Panc1 (cell line): ENCODE measurements at regions not wholly inside any gene's neighbourhood (a gene's known extent, or its start where the extent isn't known, plus 50 kb on each side); places are given as distances from the start of the nearest gene placed in this dataset.

ENCODE experiments used
- ATAC-seq: fragments of 200-7000 bp; cut with Tn5 transposase; 2 replicates; pipeline ENCODE4 v1.9.1; 2020; ENCODE audit warnings: mild to moderate bottlenecking, moderate library complexity
- BruUV-seq: library from RNA; stranded (reverse); fragments of 400-500 nt; replicated peaks from 2 replicates; lab custom pipeline; 2021; lab: Mats Ljungman, UMichigan
- CTCF ChIA-PET: fragments of 300-600 bp; sonication (Branson Sonifier 250); formaldehyde crosslinking; loops from one replicate; lab custom pipeline; 2022; ENCODE audit warnings: antibody characterized with exemption; lab: Charles Lee
- POLR2A ChIA-PET: fragments of 300-600 bp; sonication (Branson Sonifier 250); formaldehyde crosslinking; loops from one replicate; lab custom pipeline; 2022; ENCODE audit warnings: antibody characterized with exemption; lab: Charles Lee
- DNase-seq: peaks from one replicate; pipeline ENCODE4 v3.0.0-alpha.2; 2010; ENCODE audit warnings: low read depth, low spot score
- H3K27ac ChIP-seq: 2 replicates; pipeline ENCODE4 v1.5.1; 2011; ENCODE audit warnings: mild to moderate bottlenecking, low read length, inconsistent platforms
- H3K27me3 ChIP-seq: fragments of 200-500 bp; sonication (Bioruptor generic); 2 replicates; pipeline ENCODE4 v1.6.0; 2014; ENCODE audit warnings: low read length, inconsistent platforms; ENCODE audit not compliant: control insufficient read depth, insufficient read depth
- H3K36me3 ChIP-seq: fragments of 200-500 bp; sonication (Bioruptor generic); 2 replicates; pipeline ENCODE4 v1.5.1; 2014; ENCODE audit warnings: inconsistent platforms, mild to moderate bottlenecking, low read length, moderate library complexity; ENCODE audit not compliant: control insufficient read depth, insufficient read depth
- H3K4me1 ChIP-seq: 2 replicates; pipeline ENCODE4 v1.5.1; 2011; ENCODE audit warnings: inconsistent platforms, mild to moderate bottlenecking, low read length, moderate library complexity; ENCODE audit not compliant: control insufficient read depth, insufficient read depth
- H3K4me3 ChIP-seq, 2 experiments: 2 replicates each; pipeline ENCODE4 v1.5.1; 2011 to 2012; ENCODE audit warnings: low read depth in 2 of 2, low read length in 2 of 2, mild to moderate bottlenecking in 2 of 2, inconsistent platforms in 1 of 2, moderate library complexity in 1 of 2
- H3K9me3 ChIP-seq: fragments of 200-500 bp; sonication (Bioruptor generic); 2 replicates; pipeline ENCODE4 v1.5.1; 2014; ENCODE audit warnings: low read depth, mild to moderate bottlenecking, inconsistent platforms, low read length, moderate library complexity; ENCODE audit not compliant: control insufficient read depth, insufficient read depth
- CTCF ChIP-seq: fragments of 450-650 bp; IDR thresholded peaks from 2 replicates; pipeline ENCODE4 v1.5.1; 2017; ENCODE audit warnings: mild to moderate bottlenecking
- POLR2AphosphoS5 ChIP-seq: IDR thresholded peaks from 2 replicates; pipeline ENCODE4 v1.6.1; 2012; ENCODE audit warnings: mild to moderate bottlenecking, low read depth, low read length, moderate library complexity
- REST ChIP-seq, 2 experiments: IDR thresholded peaks; 2 replicates each; pipeline ENCODE4 v1.6.1; 2011 to 2012; ENCODE audit warnings: low read depth in 2 of 2, control low read depth in 1 of 2, low read length in 1 of 2, mild to moderate bottlenecking in 1 of 2, moderate library complexity in 1 of 2; ENCODE audit not compliant: insufficient read depth in 1 of 2
- SIN3A ChIP-seq: IDR thresholded peaks from 2 replicates; pipeline ENCODE4 v1.6.1; 2012; ENCODE audit warnings: low read depth, mild to moderate bottlenecking, low read length, moderate library complexity, borderline replicate concordance; ENCODE audit not compliant: insufficient read depth
- TCF7L2 ChIP-seq: IDR thresholded peaks from 2 replicates; pipeline ENCODE4 v1.6.1; 2011; ENCODE audit warnings: mild to moderate bottlenecking, low read depth, low read length, inconsistent platforms
- in situ Hi-C: cut with HindIII; loops from 2 replicates; pipeline ENCODE4 v1.10.0; 2016; ENCODE audit warnings: low sequenced_read_pairs, low pct_unique_long_range_greater_than_20kb
- intact Hi-C: fragments of 100-400 bp; cut with micrococcal nuclease; formaldehyde crosslinking; loops from one replicate; pipeline ENCODE4 v1.10.0; 2022; ENCODE audit not compliant: unreplicated experiment

- no peak for DNase-seq
- CTCF ChIA-PET, result no interaction called here
- POLR2A ChIA-PET, result no interaction called here
Measured at GRCh38 chr1:29497395-29498125, 261.2 kb downstream of the PTPRU start.

GRCh38 chr1:29496701-29497100 is 260.4 kb downstream of the PTPRU start:
- CTCF ChIA-PET, result no interaction called here
- ATAC-seq, result no peak
- no TSS peak for BruUV-seq
- intact Hi-C loops, result no loop called here
- H3K4me1 ChIP-seq, result no peaks in the 10 kb centered on the region
- no peaks in the 10 kb centered on the region for H3K27me3 ChIP-seq
- no peak overlapping the region for H3K4me3 ChIP-seq
- no peak for DNase-seq
- no peaks in the 10 kb centered on the region for H3K36me3 ChIP-seq
- in situ Hi-C loops, result no loop called here
- TF ChIP-seq POLR2AphosphoS5, result no peak
- no peak for TF ChIP-seq REST (IDR thresholded peaks at IDR 0.05; ENCODE audit: insufficient read depth in 1 of 2, low read depth in 2 of 2, low read length in 1 of 2)
- TF ChIP-seq SIN3A, result no peak
- no peak for TF ChIP-seq CTCF
- TF ChIP-seq TCF7L2, result no peak
- POLR2A ChIA-PET, result no interaction called here
- H3K9me3 ChIP-seq, result no peaks in the 10 kb centered on the region
- no peak overlapping the region for H3K27ac ChIP-seq

More at GRCh38 chr1:29497395-29498125, 261.2 kb downstream of the PTPRU start:
- H3K27me3 ChIP-seq, result no peaks in the 10 kb centered on the region
- intact Hi-C loops, result no loop called here
- TF ChIP-seq REST (IDR thresholded peaks at IDR 0.05; ENCODE audit: insufficient read depth in 1 of 2, low read depth in 2 of 2, low read length in 1 of 2) (no peak), CTCF (no peak), POLR2AphosphoS5 (no peak), TCF7L2 (no peak), SIN3A (no peak)
- no peak overlapping the region for H3K4me3 ChIP-seq
- H3K4me1 ChIP-seq, result no peaks in the 10 kb centered on the region
- ATAC-seq, result no peak
- H3K9me3 ChIP-seq, result no peaks in the 10 kb centered on the region
- BruUV-seq, result no TSS peak
- H3K36me3 ChIP-seq, result no peaks in the 10 kb centered on the region
- no peak overlapping the region for H3K27ac ChIP-seq
- in situ Hi-C loops, result no loop called here
